ENCODE measurements at regions not wholly inside any gene's neighbourhood (a gene's known extent, or its start where the extent isn't known, plus 50 kb on each side); places are given as distances from the start of the nearest gene placed in this dataset.

- no peak for TF ChIP-seq CTCF (IDR thresholded peaks at IDR 0.05)
- TF ChIP-seq EZH2 (IDR thresholded peaks at IDR 0.05; ENCODE audit: borderline replicate concordance, insufficient read depth, low read depth, low read length, poor library complexity, severe bottlenecking) = no peak
These were observed 130.7 kb downstream of the MREG start for GRCh38 chr2:215882689-215883088.
